Upper lobe of left lung (tissue), 6 donors: ENCODE measurements at regions not wholly inside any gene's neighbourhood (a gene's known extent, or its start where the extent isn't known, plus 50 kb on each side); places are given as distances from the start of the nearest gene placed in this dataset.
A peak's percentile ranks its signal among the peaks of the same experiment; 100 is the strongest.

Source experiments
- ATAC-seq, 2 donors: fragments of 200-7000 bp; cut with Tn5 transposase; one replicate each; pipeline ENCODE4 v1.9.1; 2022; ENCODE audit warnings: mild to moderate bottlenecking in 2 of 2, moderate library complexity in 2 of 2; ENCODE audit not compliant: low FRiP score in 2 of 2
- DNase-seq, 2 donors: peaks; one replicate each; pipeline ENCODE4 v3.0.0-alpha.2; 2019 to 2020
- H3K27ac ChIP-seq, 4 donors: fragments of 200-600 bp; sonication (generic); one replicate each; pipeline ENCODE4 v1.5.1; 2016 to 2019
- H3K27me3 ChIP-seq, 4 donors: fragments of 200-600 bp; sonication (generic); one replicate each; pipeline ENCODE4 v1.5.1; 2017 to 2019
- H3K36me3 ChIP-seq, 4 donors: fragments of 200-600 bp; sonication (generic); one replicate each; pipeline ENCODE4 v1.5.1; 2016 to 2019
- H3K4me1 ChIP-seq, 4 donors: fragments of 200-600 bp; sonication (generic); one replicate each; pipeline ENCODE4 v1.5.1; 2018 to 2019
- H3K4me3 ChIP-seq, 4 donors: fragments of 200-600 bp; sonication (generic); one replicate each; pipeline ENCODE4 v1.5.1; 2017 to 2019; ENCODE audit warnings: mild to moderate bottlenecking in 2 of 4, moderate library complexity in 1 of 4
- H3K9me3 ChIP-seq, 4 donors: fragments of 200-600 bp; sonication (generic); one replicate each; pipeline ENCODE4 v1.5.1; 2018 to 2019
- EP300 ChIP-seq, 4 donors: sonication (generic); formaldehyde crosslinking; IDR thresholded peaks; one replicate each; pipeline ENCODE4 v1.5.1; 2017; ENCODE audit warnings: antibody characterized with exemption in 4 of 4, control low read depth in 2 of 4
- POLR2A ChIP-seq, 4 donors: fragments of 450-650 bp; IDR thresholded peaks; one replicate each; pipeline ENCODE4 v1.5.1; 2016 to 2017; ENCODE audit warnings: antibody characterized with exemption in 4 of 4, mild to moderate bottlenecking in 2 of 4
- POLR2AphosphoS5 ChIP-seq, 2 donors: sonication (generic); formaldehyde crosslinking; IDR thresholded peaks; one replicate each; pipeline ENCODE4 v1.5.1; 2017; ENCODE audit warnings: antibody characterized with exemption in 2 of 2
- WGBS, 2 donors: methylation state at CpG; one replicate each; pipeline ENCODE4 v1.1.5; 2017 to 2018; 5-methylcytosine and 5-hydroxymethylcytosine counted together
- TF ChIP-seq, protein P1 (sequence below), 6 experiments: fragments of 450-650 bp in 4 of 6; fragments of 200-600 bp in 2 of 6; sonication (generic) in 2 of 6; IDR thresholded peaks; one replicate each; pipeline ENCODE4 v1.5.1; 2016 to 2019; ENCODE audit warnings: antibody characterized with exemption in 6 of 6
- donor health status: DM: no; HTN: no; CAD: no; lungs with moderate emphysema.
- donor health status: DM: no; HTN: yes; CAD: no; lungs with severe emphysema.

DNA sequence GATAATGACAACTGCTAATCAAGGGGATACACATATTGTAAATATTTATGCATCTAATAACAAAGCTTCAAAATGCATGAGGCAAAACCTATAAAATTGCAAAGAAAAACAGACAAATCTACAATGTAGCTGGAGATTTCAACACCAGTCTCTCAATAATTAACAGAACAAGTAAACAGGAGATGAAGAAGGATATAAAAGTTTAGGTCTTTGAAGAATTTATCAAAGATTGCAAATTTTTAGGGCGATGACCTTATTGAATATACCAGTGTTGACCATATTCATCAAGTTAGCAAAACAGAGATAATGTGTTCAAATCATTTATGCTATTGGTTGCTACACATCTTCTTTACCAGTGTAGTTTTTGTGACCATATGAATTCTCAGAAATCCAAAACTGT lies 237.8 kb upstream of the SGK1 start:
- ATAC-seq (no peak), DNase-seq (no peak)
- Histone ChIP-seq H3K4me1 (peaks cover 0 to 9% (median 5%) of the 10 kb centered on the region in 4 donors), H3K27ac (no peak overlapping the region), H3K36me3 (no peaks in the 10 kb centered on the region), H3K27me3 (no peaks in the 10 kb centered on the region), H3K4me3 (no peak overlapping the region), H3K9me3 (no peaks in the 10 kb centered on the region)
- WGBS, 2 donors, result 85 to 88% methylated on average over 1 of the region's 1 CpG
- no peak for TF ChIP-seq POLR2AphosphoS5 (IDR thresholded peaks at IDR 0.05)
- no peak for TF ChIP-seq POLR2A (IDR thresholded peaks at IDR 0.05)
- TF ChIP-seq, protein P1, sequence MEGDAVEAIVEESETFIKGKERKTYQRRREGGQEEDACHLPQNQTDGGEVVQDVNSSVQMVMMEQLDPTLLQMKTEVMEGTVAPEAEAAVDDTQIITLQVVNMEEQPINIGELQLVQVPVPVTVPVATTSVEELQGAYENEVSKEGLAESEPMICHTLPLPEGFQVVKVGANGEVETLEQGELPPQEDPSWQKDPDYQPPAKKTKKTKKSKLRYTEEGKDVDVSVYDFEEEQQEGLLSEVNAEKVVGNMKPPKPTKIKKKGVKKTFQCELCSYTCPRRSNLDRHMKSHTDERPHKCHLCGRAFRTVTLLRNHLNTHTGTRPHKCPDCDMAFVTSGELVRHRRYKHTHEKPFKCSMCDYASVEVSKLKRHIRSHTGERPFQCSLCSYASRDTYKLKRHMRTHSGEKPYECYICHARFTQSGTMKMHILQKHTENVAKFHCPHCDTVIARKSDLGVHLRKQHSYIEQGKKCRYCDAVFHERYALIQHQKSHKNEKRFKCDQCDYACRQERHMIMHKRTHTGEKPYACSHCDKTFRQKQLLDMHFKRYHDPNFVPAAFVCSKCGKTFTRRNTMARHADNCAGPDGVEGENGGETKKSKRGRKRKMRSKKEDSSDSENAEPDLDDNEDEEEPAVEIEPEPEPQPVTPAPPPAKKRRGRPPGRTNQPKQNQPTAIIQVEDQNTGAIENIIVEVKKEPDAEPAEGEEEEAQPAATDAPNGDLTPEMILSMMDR (IDR thresholded peaks at IDR 0.05), result no peak
- no peak for TF ChIP-seq EP300 (IDR thresholded peaks at IDR 0.05)

DNA sequence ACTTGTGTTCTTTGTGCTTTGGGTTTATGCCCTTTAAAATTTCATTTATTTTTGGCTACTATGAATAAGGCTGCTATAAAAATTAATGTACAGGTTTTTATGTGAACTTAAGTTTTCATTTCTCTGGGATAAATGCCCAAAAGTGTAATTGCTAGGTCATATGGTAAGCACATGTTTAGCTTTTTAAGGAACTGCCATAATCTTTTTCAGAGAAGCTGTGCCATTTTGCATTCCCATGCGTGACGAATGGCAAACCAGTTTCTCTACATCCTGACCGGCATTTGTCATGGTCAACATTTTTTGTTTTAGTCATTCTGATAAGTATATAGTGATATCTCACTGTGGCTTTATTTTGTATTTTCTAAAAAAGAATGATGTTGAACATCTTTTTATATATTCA lies 236.0 kb upstream of the SGK1 start:
- no peak overlapping the region for H3K27ac ChIP-seq
- no peak for ATAC-seq
- no peak for TF ChIP-seq POLR2AphosphoS5 (IDR thresholded peaks at IDR 0.05)
- TF ChIP-seq POLR2A (IDR thresholded peaks at IDR 0.05), result no peak
- TF ChIP-seq EP300 (IDR thresholded peaks at IDR 0.05), result no peak
- TF ChIP-seq, protein P1 (IDR thresholded peaks at IDR 0.05), result no peak
- no peaks in the 10 kb centered on the region for H3K36me3 ChIP-seq
- H3K9me3 ChIP-seq, result no peaks in the 10 kb centered on the region
- WGBS, 2 donors, result 90% methylated on average over 3 of the region's 3 CpGs
- H3K27me3 ChIP-seq, result no peaks in the 10 kb centered on the region
- no peak overlapping the region for H3K4me3 ChIP-seq
- peaks cover 0 to 11% (median 10%) of the 10 kb centered on the region in 4 donors for H3K4me1 ChIP-seq
- no peak for DNase-seq

DNA sequence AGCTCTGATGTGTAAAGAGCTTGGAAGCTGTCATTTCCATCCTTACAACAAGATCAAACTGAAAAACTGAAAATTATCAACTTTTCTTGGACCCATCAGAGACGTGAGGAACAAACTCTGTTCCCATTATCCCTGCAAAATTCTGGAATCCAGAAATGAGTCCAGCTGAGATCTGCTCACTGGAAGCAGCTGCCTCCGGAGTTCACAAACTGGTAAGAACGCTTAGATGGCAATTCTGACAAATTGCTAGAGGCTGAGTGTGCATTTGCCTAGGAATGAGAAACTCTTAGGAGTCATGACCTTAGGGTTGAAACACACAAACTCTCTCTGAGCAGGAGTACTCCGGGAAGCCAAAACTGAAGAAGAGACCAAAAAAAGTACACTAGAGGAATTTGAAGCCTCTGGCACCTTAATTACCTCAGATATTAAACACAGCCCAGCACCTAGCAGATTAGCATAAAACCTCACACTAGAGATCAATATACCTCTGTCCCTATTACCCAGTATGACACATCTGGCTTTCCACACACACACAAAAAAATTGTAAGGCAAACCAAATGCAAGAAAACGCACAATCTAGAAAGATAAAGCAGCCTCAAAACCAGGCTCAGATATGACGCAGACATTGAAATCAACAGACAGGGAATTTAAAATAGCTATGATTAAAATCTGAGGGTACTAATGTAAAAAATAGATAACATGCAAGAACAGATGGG lies 233.5 kb upstream of the SGK1 start:
- peak overlapping the region in 2 of 4 donors; percentile 7 to 29 for H3K27ac ChIP-seq
- 58 to 61% methylated on average over 6 of the region's 6 CpGs for WGBS, 2 donors
- DNase-seq, result no peak

DNA sequence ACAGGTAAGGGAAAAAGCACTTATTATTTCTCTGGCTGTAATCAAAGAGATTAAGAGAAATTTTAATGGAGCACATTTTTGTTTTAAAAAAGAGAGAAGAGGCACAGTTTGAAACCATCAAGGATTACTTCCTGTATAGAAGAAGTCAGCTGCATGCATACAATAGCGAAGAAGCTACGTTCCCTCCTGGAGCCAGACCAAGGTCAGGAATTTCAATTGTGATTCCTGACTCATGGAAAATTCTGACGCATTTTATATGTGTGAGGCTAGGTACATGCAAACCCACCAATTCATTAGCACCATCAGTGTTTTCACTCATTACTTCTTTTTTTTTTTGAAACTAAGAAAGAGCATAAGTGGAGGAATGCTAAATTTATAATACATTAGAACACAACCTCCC lies 232.7 kb upstream of the SGK1 start:
- 64 to 66% methylated on average over 3 of the region's 3 CpGs for WGBS, 2 donors
- DNase-seq (no peak), ATAC-seq (no peak)
- H3K4me1 ChIP-seq, result peaks cover 0 to 11% (median 10%) of the 10 kb centered on the region in 4 donors
- H3K4me3 ChIP-seq, result no peak overlapping the region
- H3K36me3 ChIP-seq, result no peaks in the 10 kb centered on the region
- peak overlapping the region in 1 of 4 donors; percentile 12 for H3K27ac ChIP-seq
- no peak for TF ChIP-seq POLR2A (IDR thresholded peaks at IDR 0.05)
- no peak for TF ChIP-seq POLR2AphosphoS5 (IDR thresholded peaks at IDR 0.05)
- no peak for TF ChIP-seq EP300 (IDR thresholded peaks at IDR 0.05)
- TF ChIP-seq, protein P1 (IDR thresholded peaks at IDR 0.05), result no peak
- H3K9me3 ChIP-seq, result no peaks in the 10 kb centered on the region
- H3K27me3 ChIP-seq, result no peaks in the 10 kb centered on the region

More for the DNA sequence above, 233.5 kb upstream of the SGK1 start:
- no peaks in the 10 kb centered on the region for H3K27me3 ChIP-seq
- no peak overlapping the region for H3K4me3 ChIP-seq
- no peak for TF ChIP-seq EP300 (IDR thresholded peaks at IDR 0.05)
- TF ChIP-seq POLR2A (IDR thresholded peaks at IDR 0.05), result no peak
- TF ChIP-seq, protein P1 (IDR thresholded peaks at IDR 0.05), result no peak
- TF ChIP-seq POLR2AphosphoS5 (IDR thresholded peaks at IDR 0.05), result no peak
- no peaks in the 10 kb centered on the region for H3K36me3 ChIP-seq
- no peak for ATAC-seq
- H3K9me3 ChIP-seq, result no peaks in the 10 kb centered on the region
- H3K4me1 ChIP-seq, result peaks cover 0 to 11% (median 10%) of the 10 kb centered on the region in 4 donors

DNA sequence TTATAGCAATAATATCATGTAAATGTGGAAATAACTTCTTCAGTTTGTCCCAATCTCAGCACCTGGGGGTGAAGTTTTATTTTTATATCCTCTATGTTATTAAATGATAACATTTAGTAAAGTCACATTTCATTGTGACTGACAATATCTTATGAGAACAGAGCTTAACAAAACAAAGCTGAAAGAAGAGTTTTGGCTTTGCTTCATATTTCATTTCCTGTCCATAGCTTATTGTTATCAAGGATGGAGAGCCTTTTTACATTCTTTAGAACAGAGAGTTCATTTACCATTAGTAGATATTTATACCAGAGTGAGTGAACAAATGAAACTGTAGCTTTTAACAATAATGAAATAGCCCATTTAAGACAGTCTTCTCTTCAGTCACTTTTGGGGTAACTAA lies 231.9 kb upstream of the SGK1 start:
- TF ChIP-seq POLR2A (IDR thresholded peaks at IDR 0.05) (no peak), EP300 (IDR thresholded peaks at IDR 0.05) (no peak), POLR2AphosphoS5 (IDR thresholded peaks at IDR 0.05) (no peak)
- TF ChIP-seq, protein P1 (IDR thresholded peaks at IDR 0.05), result no peak
- Histone ChIP-seq H3K27ac (peak overlapping the region in 1 of 4 donors; percentile 19), H3K4me3 (no peak overlapping the region), H3K4me1 (peaks cover 4 to 12% (median 10%) of the 10 kb centered on the region in 4 donors), H3K9me3 (no peaks in the 10 kb centered on the region), H3K27me3 (no peaks in the 10 kb centered on the region), H3K36me3 (no peaks in the 10 kb centered on the region)
- DNase-seq, result no peak
- ATAC-seq, result no peak
